ENCODE measurements at regions not wholly inside any gene's neighbourhood (a gene's known extent, or its start where the extent isn't known, plus 50 kb on each side); places are given as distances from the start of the nearest gene placed in this dataset.
"Not testable (repeated sequence)": the region's sequence is repeated elsewhere in the genome, so short reads cannot be mapped to it uniquely, and the experiment has no call there.

GRCh38 chr13:44808185-44808584, 181.1 kb downstream of the NUFIP1 start:
- TF ChIP-seq TAF1 (IDR thresholded peaks at IDR 0.05; ENCODE audit: borderline replicate concordance, low read depth, low read length) (no peak), POLR2A (IDR thresholded peaks at IDR 0.05; ENCODE audit: low read depth, low read length) (no peak), POLR2AphosphoS5 (IDR thresholded peaks at IDR 0.05; ENCODE audit: low read depth, low read length) (no peak)
- no peak for FAIRE-seq
- no peak for DNase-seq (ENCODE audit: insufficient read length)

- no peak for FAIRE-seq
- TF ChIP-seq POLR2A (IDR thresholded peaks at IDR 0.05; ENCODE audit: low read depth, low read length) = no peak
- TF ChIP-seq TAF1 (IDR thresholded peaks at IDR 0.05; ENCODE audit: borderline replicate concordance, low read depth, low read length) = no peak
- TF ChIP-seq POLR2AphosphoS5 (IDR thresholded peaks at IDR 0.05; ENCODE audit: low read depth, low read length) = no peak
- no peak for DNase-seq (ENCODE audit: insufficient read length)
Measured at GRCh38 chr13:44807449-44808034, 181.7 kb downstream of the NUFIP1 start.

GRCh38 chr13:44806826-44807225, 182.4 kb downstream of the NUFIP1 start:
- no peak for TF ChIP-seq TAF1 (IDR thresholded peaks at IDR 0.05; ENCODE audit: borderline replicate concordance, low read depth, low read length)
- TF ChIP-seq POLR2AphosphoS5 (IDR thresholded peaks at IDR 0.05; ENCODE audit: low read depth, low read length) = no peak
- TF ChIP-seq POLR2A (IDR thresholded peaks at IDR 0.05; ENCODE audit: low read depth, low read length) = no peak
- DNase-seq (ENCODE audit: insufficient read length) (no peak), FAIRE-seq (no peak)

GRCh38 chr13:44805585-44805984, 183.7 kb downstream of the NUFIP1 start:
- DNase-seq (ENCODE audit: insufficient read length) = no peak
- TF ChIP-seq POLR2AphosphoS5 (IDR thresholded peaks at IDR 0.05; ENCODE audit: low read depth, low read length) (no peak), TAF1 (IDR thresholded peaks at IDR 0.05; ENCODE audit: borderline replicate concordance, low read depth, low read length) (no peak), POLR2A (IDR thresholded peaks at IDR 0.05; ENCODE audit: low read depth, low read length) (no peak)
- FAIRE-seq = no peak

- no peak for FAIRE-seq
- no peak for DNase-seq (ENCODE audit: insufficient read length)
- TF ChIP-seq POLR2A (IDR thresholded peaks at IDR 0.05; ENCODE audit: low read depth, low read length) = no peak
- no peak for TF ChIP-seq TAF1 (IDR thresholded peaks at IDR 0.05; ENCODE audit: borderline replicate concordance, low read depth, low read length)
- TF ChIP-seq POLR2AphosphoS5 (IDR thresholded peaks at IDR 0.05; ENCODE audit: low read depth, low read length) = no peak
Measured at GRCh38 chr13:44803390-44803789, 185.9 kb downstream of the NUFIP1 start.

- no peak for DNase-seq (ENCODE audit: insufficient read length)
- TF ChIP-seq POLR2AphosphoS5 (IDR thresholded peaks at IDR 0.05; ENCODE audit: low read depth, low read length) (no peak), POLR2A (IDR thresholded peaks at IDR 0.05; ENCODE audit: low read depth, low read length) (no peak), TAF1 (IDR thresholded peaks at IDR 0.05; ENCODE audit: borderline replicate concordance, low read depth, low read length) (no peak)
- FAIRE-seq = no peak
Measured at GRCh38 chr13:44802491-44802890, 186.8 kb downstream of the NUFIP1 start.

- FAIRE-seq (no peak), DNase-seq (ENCODE audit: insufficient read length) (no peak)
- TF ChIP-seq TAF1 (IDR thresholded peaks at IDR 0.05; ENCODE audit: borderline replicate concordance, low read depth, low read length) (no peak), POLR2AphosphoS5 (IDR thresholded peaks at IDR 0.05; ENCODE audit: low read depth, low read length) (no peak), POLR2A (IDR thresholded peaks at IDR 0.05; ENCODE audit: low read depth, low read length) (no peak)
Measured at GRCh38 chr13:44801990-44802389, 187.3 kb downstream of the NUFIP1 start.

GRCh38 chr13:44800626-44801025, 188.6 kb downstream of the NUFIP1 start:
- DNase-seq (ENCODE audit: insufficient read length) (no peak), FAIRE-seq (no peak)
- TF ChIP-seq TAF1 (IDR thresholded peaks at IDR 0.05; ENCODE audit: borderline replicate concordance, low read depth, low read length) (no peak), POLR2A (IDR thresholded peaks at IDR 0.05; ENCODE audit: low read depth, low read length) (no peak), POLR2AphosphoS5 (IDR thresholded peaks at IDR 0.05; ENCODE audit: low read depth, low read length) (no peak)

- DNase-seq (ENCODE audit: insufficient read length) = no peak
- TF ChIP-seq POLR2AphosphoS5 (IDR thresholded peaks at IDR 0.05; ENCODE audit: low read depth, low read length) (no peak), POLR2A (IDR thresholded peaks at IDR 0.05; ENCODE audit: low read depth, low read length) (no peak), TAF1 (IDR thresholded peaks at IDR 0.05; ENCODE audit: borderline replicate concordance, low read depth, low read length) (no peak)
- FAIRE-seq = no peak
Measured at GRCh38 chr13:44797685-44798084, 191.6 kb downstream of the NUFIP1 start.

- FAIRE-seq = no peak
Measured at GRCh38 chr13:44796597-44797490, 192.4 kb downstream of the NUFIP1 start.

GRCh38 chr13:44796039-44796438, 193.2 kb downstream of the NUFIP1 start:
- not testable (repeated sequence) for FAIRE-seq

More at GRCh38 chr13:44796597-44797490, 192.4 kb downstream of the NUFIP1 start:
- no peak for DNase-seq (ENCODE audit: insufficient read length)
- TF ChIP-seq POLR2AphosphoS5 (IDR thresholded peaks at IDR 0.05; ENCODE audit: low read depth, low read length) (no peak), POLR2A (IDR thresholded peaks at IDR 0.05; ENCODE audit: low read depth, low read length) (no peak), TAF1 (IDR thresholded peaks at IDR 0.05; ENCODE audit: borderline replicate concordance, low read depth, low read length) (no peak)

GRCh38 chr13:44795176-44795575, 194.1 kb downstream of the NUFIP1 start:
- TF ChIP-seq POLR2AphosphoS5 (IDR thresholded peaks at IDR 0.05; ENCODE audit: low read depth, low read length) = no peak
- no peak for TF ChIP-seq TAF1 (IDR thresholded peaks at IDR 0.05; ENCODE audit: borderline replicate concordance, low read depth, low read length)
- no peak for TF ChIP-seq POLR2A (IDR thresholded peaks at IDR 0.05; ENCODE audit: low read depth, low read length)
- no peak for DNase-seq (ENCODE audit: insufficient read length)
- no peak for FAIRE-seq

More at GRCh38 chr13:44796039-44796438, 193.2 kb downstream of the NUFIP1 start:
- DNase-seq (ENCODE audit: insufficient read length) = not testable (repeated sequence)
